Urothelium cell line (cell line): ENCODE measurements at regions not wholly inside any gene's neighbourhood (a gene's known extent, or its start where the extent isn't known, plus 50 kb on each side); places are given as distances from the start of the nearest gene placed in this dataset.
A peak's percentile ranks its signal among the peaks of the same experiment; 100 is the strongest.

ENCODE experiments used
- DNase-seq: peaks from one replicate; pipeline ENCODE4 v3.0.0; 2011; ENCODE audit warnings: low spot score, mixed read lengths
- FAIRE-seq: peaks from 2 replicates; lab custom pipeline; 2011; peaks lifted over from hg19 to GRCh38; lab: Jason Lieb, UNC

GRCh38 chr18:55064073-55064472 is 104.8 kb upstream of the CCDC68 start:
- no peak for FAIRE-seq
- no peak for DNase-seq

GRCh38 chr18:55054021-55054990 is 95.0 kb upstream of the CCDC68 start:
- no peak for FAIRE-seq

GRCh38 chr18:55048892-55049291 is 89.6 kb upstream of the CCDC68 start:
- no peak for FAIRE-seq
- DNase-seq, result peak; percentile 9

More at GRCh38 chr18:55054021-55054990, 95.0 kb upstream of the CCDC68 start:
- DNase-seq, result no peak

- DNase-seq (no peak), FAIRE-seq (no peak)
These were observed 88.3 kb upstream of the CCDC68 start for GRCh38 chr18:55047546-55047945.

DNA sequence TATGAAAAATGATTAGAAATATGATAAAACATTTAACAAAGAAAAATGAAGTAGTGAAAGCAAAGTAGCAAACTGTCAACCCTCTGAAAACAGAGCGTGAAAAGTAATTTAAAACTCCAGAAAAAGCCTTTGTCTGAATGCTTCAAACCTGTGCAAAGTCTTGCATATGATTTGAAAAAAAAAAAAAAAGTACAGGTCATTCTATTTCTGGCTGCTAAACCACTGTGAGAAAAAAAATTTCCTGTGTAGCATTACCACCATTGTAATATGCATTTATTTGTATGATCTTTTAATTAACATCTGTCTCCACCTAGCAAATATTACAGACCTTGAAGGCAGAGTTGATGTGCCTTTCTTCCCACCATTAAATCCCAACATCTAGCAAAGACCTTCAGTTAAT is 82.1 kb upstream of the CCDC68 start:
- no peak for FAIRE-seq
- DNase-seq, result no peak

DNA sequence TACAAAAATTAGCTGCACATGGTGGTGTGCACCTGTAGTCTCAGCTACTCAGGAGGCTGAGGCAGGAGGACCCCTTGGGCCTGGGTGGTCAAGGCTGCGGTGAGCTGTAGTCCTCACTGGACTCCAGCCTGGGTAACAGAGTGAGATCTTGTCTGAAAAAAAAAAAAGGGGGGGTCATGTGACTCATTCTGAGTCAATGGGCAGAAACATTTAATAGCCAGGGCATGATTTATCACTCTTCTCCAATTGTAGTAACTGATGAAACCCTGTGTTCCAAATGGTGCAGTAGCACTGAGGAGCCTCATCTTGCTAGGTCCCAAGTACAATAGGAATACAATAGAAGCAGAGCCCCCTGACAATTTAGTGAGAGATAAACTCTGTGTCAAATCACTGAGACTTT is 78.9 kb upstream of the CCDC68 start:
- DNase-seq, result peak; percentile 11
- FAIRE-seq, result no peak

DNA sequence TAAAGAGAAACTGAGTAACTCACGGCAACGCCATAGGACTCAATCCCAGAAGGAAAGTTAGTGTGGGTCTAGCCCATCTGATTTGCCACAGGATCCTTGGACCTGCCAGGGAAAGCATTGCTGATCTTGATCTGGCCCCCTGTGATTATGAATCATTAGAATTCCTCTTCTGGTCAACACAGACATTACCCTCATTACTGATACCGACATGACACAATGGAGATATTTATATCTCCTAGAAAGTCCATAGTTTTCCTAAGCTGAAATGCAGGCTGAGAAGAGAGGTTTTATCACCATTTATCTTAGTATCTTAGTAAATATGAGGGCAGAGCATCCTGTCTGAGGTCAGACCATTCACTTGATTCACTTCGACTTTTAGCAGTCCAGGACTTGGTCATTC is 75.5 kb upstream of the CCDC68 start:
- DNase-seq, result no peak

GRCh38 chr18:55031979-55032378 is 72.7 kb upstream of the CCDC68 start:
- FAIRE-seq (no peak), DNase-seq (no peak)

More for the DNA sequence above, 75.5 kb upstream of the CCDC68 start:
- no peak for FAIRE-seq

- DNase-seq (no peak), FAIRE-seq (no peak)
These were observed 72.3 kb upstream of the CCDC68 start for GRCh38 chr18:55031576-55031975.

- DNase-seq, result no peak
- no peak for FAIRE-seq
These were observed 71.9 kb upstream of the CCDC68 start for GRCh38 chr18:55031164-55031563.

- FAIRE-seq (no peak), DNase-seq (no peak)
These were observed 65.3 kb upstream of the CCDC68 start for GRCh38 chr18:55024564-55024963.

- FAIRE-seq, result no peak
These were observed 59.3 kb upstream of the CCDC68 start for GRCh38 chr18:55018602-55019001.

GRCh38 chr18:55014095-55014494 is 54.8 kb upstream of the CCDC68 start:
- FAIRE-seq, result no peak
- DNase-seq, result no peak

More at GRCh38 chr18:55018602-55019001, 59.3 kb upstream of the CCDC68 start:
- DNase-seq, result peak; percentile 49

DNA sequence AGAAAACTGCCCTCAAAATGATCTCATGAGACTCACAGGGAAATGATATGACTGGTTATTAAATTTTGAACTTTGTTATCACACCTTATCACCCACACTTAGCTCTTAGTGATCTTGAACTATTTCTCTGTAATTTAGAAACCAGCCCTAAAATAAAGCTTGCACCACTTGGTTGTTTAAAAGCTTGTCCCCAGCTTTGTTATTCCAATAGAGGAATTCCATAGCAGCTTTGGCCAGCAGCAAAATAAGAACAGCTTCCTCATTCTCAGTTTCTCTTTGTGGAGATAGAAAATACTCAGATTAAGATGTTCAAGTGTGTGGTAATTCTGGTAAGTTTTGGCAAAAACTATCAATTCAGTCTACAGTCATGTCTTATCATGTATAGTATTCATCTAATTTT is 54.4 kb upstream of the CCDC68 start:
- DNase-seq, result no peak
- no peak for FAIRE-seq

- FAIRE-seq (no peak), DNase-seq (no peak)
These were observed 53.8 kb upstream of the CCDC68 start for GRCh38 chr18:55013086-55013485.

DNA sequence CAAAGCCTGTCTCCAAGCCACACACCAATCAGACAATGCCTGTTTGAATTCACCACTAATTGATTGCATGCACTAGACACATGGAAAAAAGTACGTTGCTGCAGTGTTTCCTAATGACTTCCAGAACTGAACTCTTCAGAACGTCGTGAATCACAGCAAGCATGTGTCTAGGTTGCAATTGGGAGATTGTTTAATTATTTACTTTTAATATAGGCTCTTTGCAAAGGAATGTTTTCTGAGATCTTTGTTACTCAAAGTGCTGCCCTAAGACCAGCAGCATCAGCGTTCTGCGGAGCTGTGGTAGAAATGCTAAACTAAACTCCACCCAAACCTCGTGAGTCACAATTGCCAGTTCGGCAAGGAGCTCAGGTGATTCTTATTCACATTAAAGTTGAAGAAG is 52.7 kb upstream of the CCDC68 start:
- no peak for DNase-seq
- no peak for FAIRE-seq
